GM21447 (cell line): ENCODE measurements at regions not wholly inside any gene's neighbourhood (a gene's known extent, or its start where the extent isn't known, plus 50 kb on each side); places are given as distances from the start of the nearest gene placed in this dataset.
"Not testable (repeated sequence)": the region's sequence is repeated elsewhere in the genome, so short reads cannot be mapped to it uniquely, and the experiment has no call there.

Source experiments
- ATAC-seq: cut with Tn5 transposase; IDR thresholded peaks from one replicate; pipeline ENCODE4 v1.9.1; 2021; ENCODE audit not compliant: unreplicated experiment

GRCh38 chr9:42370172-42370571, 186.7 kb downstream of the SPATA31A6 start:
- ATAC-seq = not testable (repeated sequence)

DNA sequence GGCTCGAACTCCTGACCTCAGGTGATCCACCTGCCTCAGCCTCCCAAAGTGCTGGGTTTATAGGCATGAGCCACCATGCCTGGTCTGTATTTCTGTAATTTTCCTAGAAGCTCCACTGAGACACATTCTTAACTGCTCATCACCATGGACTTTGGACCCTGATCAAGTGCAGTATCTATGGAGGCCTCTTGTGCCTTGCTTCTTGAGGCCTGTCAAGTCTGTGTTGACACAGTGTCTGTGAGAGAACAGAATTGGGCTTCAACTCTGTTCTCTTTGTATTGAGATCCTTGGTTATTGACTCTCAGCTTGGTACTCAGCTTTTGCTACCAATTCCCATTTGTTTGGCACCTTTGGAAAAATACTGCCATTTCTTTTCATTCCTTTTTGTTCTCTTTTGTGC, 188.0 kb downstream of the SPATA31A6 start:
- not testable (repeated sequence) for ATAC-seq

DNA sequence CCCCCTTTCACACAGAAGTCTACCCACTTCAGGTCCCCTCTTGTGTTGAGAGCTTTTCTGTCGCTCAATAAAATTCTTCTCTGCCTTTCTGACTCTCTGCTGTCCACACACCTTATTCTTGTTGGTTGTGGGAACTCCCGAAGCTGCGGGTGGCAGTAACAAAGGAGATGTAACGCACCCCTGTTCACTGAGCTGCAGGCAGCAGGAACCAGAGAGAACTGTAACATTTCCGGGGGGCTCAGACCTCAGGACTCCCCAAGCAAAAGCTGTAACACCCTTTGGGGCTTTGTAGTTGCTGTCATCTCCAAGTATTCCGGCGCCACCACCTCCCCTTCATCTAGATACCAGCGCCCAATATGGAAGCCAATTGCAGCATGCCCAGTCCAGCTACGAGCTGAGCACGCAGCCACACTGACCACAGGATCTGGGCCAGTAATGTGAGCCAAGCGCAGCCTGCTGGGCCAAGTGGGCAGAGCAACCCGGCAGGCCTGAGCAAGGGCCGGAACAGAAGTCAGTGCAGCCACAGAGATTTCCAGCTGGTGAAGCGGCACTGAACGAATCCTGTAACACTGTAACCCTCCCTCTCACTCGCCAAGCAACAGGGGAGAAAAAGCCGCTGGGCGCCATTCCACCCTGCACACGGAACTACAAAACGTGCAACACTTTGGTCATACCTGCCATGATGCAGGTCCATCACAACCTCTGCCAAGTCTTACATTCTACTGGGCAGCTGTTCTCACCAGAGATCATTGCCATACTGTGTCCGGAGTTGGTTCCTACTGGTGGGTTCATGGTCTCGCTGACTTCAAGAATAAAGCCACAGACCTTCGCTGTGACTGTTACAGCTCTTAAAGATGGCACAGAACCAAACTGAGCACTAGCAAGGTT, 194.3 kb downstream of the SPATA31A6 start:
- not testable (repeated sequence) for ATAC-seq

- ATAC-seq = no peak
Measured at GRCh38 chr9:42378418-42378815, 195.0 kb downstream of the SPATA31A6 start.

DNA sequence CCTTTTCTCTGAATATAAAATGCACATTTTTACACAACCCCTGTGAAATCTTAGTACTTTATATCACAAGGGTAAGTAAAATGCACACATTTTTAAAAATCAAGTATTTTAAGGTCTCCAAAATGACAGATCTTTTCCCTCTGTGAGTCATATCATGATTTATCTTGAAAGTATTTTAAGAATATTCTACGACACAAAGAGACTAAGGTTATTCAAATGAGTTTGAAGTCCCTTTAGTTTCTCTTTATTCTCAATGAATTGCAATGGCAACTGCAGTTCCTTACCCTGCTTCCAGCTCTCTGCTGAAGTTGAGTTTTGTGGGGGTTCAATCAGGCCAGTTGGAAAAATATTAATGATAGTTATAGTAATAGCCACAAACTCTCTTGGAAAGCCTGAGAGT, 196.1 kb downstream of the SPATA31A6 start:
- not testable (repeated sequence) for ATAC-seq

DNA sequence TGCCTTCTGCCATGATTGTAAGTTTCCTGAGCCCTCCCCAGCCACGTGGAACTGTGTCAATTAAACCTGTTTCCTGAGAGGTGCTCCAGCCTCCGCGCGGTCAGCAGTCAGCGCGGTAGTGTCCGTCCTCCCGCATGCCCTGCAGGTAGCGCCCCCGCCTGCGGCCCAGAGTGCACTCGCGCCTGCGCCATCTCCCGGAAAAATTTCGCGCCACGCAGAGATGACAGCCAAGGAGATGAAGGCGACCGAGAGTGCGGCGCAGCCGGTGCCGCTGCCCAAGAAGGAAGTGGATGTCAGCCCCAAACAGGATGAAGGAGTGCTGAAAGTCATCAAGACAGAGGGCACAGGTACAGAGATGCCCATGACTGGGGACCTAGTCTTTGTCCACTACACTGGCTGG, 201.1 kb downstream of the SPATA31A6 start:
- ATAC-seq = not testable (repeated sequence)

GRCh38 chr9:42385574-42386120, 202.2 kb downstream of the SPATA31A6 start:
- not testable (repeated sequence) for ATAC-seq

GRCh38 chr9:42386477-42386876, 203.0 kb downstream of the SPATA31A6 start:
- ATAC-seq = no peak

DNA sequence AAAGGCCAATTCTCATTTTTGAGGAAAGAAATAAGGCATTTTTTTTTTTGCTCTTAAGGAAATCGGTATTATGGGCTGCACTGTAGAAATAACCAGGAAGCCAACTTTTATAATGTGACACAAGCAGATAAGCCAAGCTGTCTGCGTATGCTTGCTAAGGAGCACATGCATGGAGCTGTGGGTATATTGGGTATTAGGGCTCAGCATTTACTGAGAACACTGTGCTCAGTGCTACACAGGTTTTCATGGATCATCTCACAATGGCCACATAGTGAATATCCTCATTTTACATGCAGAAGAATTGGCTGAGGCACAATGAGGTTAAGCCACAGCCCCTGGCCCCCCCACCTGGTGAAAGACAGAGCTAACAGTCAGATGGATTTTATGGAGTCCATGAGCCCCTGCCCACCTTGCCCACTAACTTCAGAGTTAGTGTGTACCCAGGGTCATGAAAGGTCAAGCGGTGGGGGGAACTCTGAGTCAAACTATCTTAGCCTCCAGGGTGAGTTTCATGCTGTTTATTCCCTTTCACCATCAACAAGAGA, 204.8 kb downstream of the SPATA31A6 start:
- ATAC-seq = no peak

DNA sequence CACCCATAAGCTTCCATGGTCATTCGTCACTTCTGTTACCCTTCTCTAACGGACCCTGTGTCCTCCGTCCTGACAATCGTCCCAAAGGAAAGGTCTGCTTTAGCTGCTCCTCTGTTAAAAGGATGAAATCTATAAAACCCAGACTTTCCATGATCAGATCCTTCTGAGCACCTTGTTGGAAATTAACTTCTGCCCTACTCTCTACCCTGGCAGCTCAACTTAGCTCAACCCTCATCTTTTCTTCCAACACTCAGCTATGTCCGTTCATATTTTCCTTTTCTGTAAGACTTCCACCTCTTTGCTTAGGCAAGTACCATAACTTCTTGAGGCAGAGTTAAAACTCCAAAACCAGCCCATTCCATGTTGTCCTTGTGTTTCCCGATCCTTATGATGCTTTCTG, 205.4 kb downstream of the SPATA31A6 start:
- no peak for ATAC-seq

GRCh38 chr9:42392773-42393455, 209.5 kb downstream of the SPATA31A6 start:
- not testable (repeated sequence) for ATAC-seq

- ATAC-seq = no peak
Measured at GRCh38 chr9:42396318-42396717, 212.9 kb downstream of the SPATA31A6 start.

DNA sequence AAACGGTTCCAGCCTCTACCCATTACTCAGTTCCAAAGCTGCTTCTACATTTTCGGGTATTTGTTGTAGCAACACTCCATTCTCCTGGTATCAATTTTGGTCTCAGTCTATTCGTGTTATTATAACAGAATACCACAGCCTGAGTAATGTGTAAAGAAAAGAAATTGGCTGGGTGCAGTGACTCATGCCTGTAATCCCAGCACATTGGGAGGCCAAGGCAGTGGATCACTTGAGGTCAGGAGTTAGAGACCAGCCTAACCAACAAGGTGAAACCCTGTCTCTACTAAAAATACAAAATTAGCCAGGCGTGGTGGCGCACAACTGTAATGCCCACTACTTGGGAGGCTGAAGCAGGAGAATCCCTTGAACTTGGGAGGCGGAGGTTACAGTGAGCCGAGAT, 213.9 kb downstream of the SPATA31A6 start:
- not testable (repeated sequence) for ATAC-seq

DNA sequence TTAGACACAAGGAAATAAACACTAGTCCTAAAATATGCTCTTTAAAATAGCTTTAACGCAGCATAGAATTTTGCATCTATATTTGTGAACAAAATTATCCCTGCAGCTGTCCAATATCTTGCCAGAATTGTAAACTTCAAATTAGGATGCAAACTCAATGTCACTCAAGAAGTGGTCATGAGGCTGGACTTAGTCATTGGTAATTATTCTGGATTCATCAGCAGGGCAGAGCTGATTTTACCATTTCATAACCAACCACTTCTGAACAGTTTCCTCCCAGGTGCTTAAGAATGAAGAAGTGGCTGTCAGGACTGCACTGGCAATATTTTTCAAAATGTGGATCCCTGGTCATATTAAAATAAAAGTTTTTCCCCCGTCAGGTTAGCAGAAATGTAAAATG, 219.5 kb downstream of the SPATA31A6 start:
- ATAC-seq = not testable (repeated sequence)

- ATAC-seq = not testable (repeated sequence)
Measured at GRCh38 chr9:42409581-42409980, 226.1 kb downstream of the SPATA31A6 start.

- ATAC-seq = not testable (repeated sequence)
Measured at GRCh38 chr9:42412354-42412753, 228.9 kb downstream of the SPATA31A6 start.

DNA sequence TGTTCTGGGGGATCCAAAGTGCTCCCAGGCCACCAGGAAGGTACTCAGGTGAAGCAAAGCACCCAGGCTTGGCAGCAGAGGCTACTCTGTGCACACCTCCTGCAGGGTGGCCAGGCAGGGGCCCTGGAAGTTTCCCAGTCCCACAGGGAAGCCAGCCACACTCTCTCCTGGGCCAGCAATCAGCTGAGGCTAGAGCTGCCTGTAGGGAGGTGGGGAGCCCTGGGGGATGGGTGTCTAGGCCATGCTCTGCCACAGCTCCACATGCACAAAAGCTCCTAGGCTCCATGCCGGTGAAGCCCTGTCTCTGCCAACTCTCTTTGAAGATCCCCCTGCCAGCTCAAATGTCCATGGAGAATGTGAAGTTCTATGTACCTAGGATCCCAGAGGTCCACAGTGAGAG, 231.4 kb downstream of the SPATA31A6 start:
- not testable (repeated sequence) for ATAC-seq

GRCh38 chr9:42419652-42420051, 236.2 kb downstream of the SPATA31A6 start:
- not testable (repeated sequence) for ATAC-seq

DNA sequence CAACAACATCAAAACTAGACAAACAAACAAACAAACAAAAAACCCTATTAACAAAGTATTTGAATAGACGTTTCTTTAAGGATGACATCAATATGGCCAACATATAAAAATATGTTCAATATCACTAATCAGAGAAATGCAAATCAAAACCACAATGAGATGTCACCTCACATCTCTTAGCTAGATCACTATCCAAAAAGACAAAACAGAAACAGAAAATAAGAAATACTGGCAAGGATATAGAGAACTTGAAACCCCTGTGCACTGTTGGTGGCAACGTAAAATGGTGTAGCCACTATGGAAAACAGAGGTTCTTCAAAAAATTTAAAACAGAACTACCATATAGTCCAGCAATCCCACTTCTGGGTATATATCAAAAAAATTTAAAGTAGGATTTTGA, 236.9 kb downstream of the SPATA31A6 start:
- not testable (repeated sequence) for ATAC-seq

- not testable (repeated sequence) for ATAC-seq
Measured at GRCh38 chr9:42421630-42422029, 238.2 kb downstream of the SPATA31A6 start.
